ENCODE measurements at regions not wholly inside any gene's neighbourhood (a gene's known extent, or its start where the extent isn't known, plus 50 kb on each side); places are given as distances from the start of the nearest gene placed in this dataset.

DNA sequence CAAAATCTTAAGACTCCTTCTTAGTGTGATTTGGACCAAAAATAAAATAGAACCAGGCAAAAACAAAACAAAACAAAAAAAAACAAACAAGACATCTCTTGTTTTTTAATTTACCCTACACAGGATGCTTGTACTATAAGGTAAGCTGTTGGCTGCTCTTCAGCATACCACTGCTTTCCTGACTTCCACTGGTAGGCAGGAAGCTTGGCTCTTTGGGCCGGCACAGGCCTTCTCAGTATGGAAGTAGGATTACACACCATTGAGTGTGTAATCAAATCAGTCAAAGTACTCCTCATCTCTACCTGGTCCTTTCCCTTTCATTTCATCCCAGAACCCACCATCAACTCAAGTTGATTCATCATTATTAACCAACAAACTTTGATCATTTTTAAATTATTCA lies 61.9 kb upstream of the RGS1 start:
- TF ChIP-seq POLR2AphosphoS5 (IDR thresholded peaks at IDR 0.05; ENCODE audit: low read depth, low read length) (no peak), JUND (IDR thresholded peaks at IDR 0.05; ENCODE audit: low read length) (no peak), RFX5 (IDR thresholded peaks at IDR 0.05; ENCODE audit: borderline replicate concordance, low read depth, low read length) (no peak), POLR2A (IDR thresholded peaks at IDR 0.05; ENCODE audit: control extremely low read depth in 1 of 2, low read depth in 2 of 2, low read length in 2 of 2) (no peak), HDAC6 (IDR thresholded peaks at IDR 0.05; ENCODE audit: low read depth, low read length) (no peak), CBX8 (IDR thresholded peaks at IDR 0.05; ENCODE audit: borderline replicate concordance, low read depth, low read length) (no peak)
- TF ChIP-seq, protein P1, sequence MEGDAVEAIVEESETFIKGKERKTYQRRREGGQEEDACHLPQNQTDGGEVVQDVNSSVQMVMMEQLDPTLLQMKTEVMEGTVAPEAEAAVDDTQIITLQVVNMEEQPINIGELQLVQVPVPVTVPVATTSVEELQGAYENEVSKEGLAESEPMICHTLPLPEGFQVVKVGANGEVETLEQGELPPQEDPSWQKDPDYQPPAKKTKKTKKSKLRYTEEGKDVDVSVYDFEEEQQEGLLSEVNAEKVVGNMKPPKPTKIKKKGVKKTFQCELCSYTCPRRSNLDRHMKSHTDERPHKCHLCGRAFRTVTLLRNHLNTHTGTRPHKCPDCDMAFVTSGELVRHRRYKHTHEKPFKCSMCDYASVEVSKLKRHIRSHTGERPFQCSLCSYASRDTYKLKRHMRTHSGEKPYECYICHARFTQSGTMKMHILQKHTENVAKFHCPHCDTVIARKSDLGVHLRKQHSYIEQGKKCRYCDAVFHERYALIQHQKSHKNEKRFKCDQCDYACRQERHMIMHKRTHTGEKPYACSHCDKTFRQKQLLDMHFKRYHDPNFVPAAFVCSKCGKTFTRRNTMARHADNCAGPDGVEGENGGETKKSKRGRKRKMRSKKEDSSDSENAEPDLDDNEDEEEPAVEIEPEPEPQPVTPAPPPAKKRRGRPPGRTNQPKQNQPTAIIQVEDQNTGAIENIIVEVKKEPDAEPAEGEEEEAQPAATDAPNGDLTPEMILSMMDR (IDR thresholded peaks at IDR 0.05; ENCODE audit: control extremely low read depth in 1 of 3, insufficient read depth in 1 of 3, low read depth in 1 of 3, low read length in 3 of 3): no peak

All from H1 (cell line).